Activated T-cell treated with anti-CD3 and anti-CD28 coated beads, Interleukin-2, amount 50 U/mL, for 4 hours (primary cell): ENCODE measurements at regions not wholly inside any gene's neighbourhood (a gene's known extent, or its start where the extent isn't known, plus 50 kb on each side); places are given as distances from the start of the nearest gene placed in this dataset.

Experiments used
- ATAC-seq, 2 donors: fragments of 200-7000 bp; cut with Tn5 transposase; one replicate each; pipeline ENCODE4 v1.10.0; 2021
- DNase-seq: peaks from one replicate; pipeline ENCODE4 v3.0.0-alpha.2; 2020
- H3K27me3 Mint-ChIP-seq: one replicate; pipeline ENCODE4 v1.8.0; 2021; ENCODE audit warnings: low read depth, mixed read lengths
- H3K36me3 Mint-ChIP-seq: one replicate; pipeline ENCODE4 v1.8.0; 2022; ENCODE audit warnings: mixed read lengths; ENCODE audit not compliant: insufficient read depth
- H3K4me1 Mint-ChIP-seq: one replicate; pipeline ENCODE4 v1.8.0; 2021; ENCODE audit warnings: low read depth, mixed read lengths
- H3K4me3 Mint-ChIP-seq: one replicate; pipeline ENCODE4 v1.8.0; 2021; ENCODE audit warnings: mild to moderate bottlenecking, moderate library complexity, mixed read lengths
- H3K9me3 Mint-ChIP-seq: one replicate; pipeline ENCODE4 v1.8.0; 2021; ENCODE audit warnings: mixed read lengths

DNA sequence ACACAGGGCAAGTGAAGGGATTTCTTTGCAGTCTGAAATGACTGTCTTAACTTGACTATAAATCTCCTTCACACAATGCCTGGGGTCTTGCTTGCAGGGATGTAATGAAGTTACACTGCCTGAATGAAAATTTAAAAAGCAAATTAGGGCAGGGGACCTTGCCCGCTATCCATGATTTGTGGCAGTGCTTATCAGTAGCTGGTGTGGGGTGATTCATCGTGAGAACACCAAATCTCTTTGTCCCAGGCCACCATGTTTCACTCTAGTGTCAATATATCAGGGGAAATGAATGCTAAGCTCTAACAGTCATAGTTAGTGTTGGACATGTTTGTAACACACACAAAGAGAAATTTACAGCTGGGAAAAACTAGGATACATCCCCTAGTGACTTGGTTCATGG, 713.7 kb upstream of the EPHA7 start:
- no peak overlapping the region for H3K4me3 Mint-ChIP-seq
- no peak for ATAC-seq
- peaks cover 3% of the 10 kb centered on the region for H3K9me3 Mint-ChIP-seq
- DNase-seq: no peak
- no peaks in the 10 kb centered on the region for H3K27me3 Mint-ChIP-seq
- H3K4me1 Mint-ChIP-seq: no peaks in the 10 kb centered on the region
- no peaks in the 10 kb centered on the region for H3K36me3 Mint-ChIP-seq

DNA sequence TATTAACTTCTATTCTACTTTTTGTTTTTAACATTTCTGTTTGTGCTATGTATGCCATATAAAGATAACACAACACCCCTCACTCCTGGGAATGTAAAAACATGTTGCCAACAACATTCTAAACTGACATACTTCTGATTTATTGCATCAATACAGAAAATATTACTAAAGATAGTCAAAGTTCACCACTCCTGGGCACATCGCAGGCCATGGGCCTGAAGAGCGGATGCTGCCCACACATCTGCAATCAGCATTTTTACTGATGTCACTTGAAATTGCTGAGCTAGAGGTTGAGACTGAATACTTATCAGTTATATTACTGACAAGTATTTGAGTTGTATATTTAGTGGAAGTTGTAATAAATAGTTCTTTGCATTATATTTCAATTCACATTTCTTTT, 711.9 kb upstream of the EPHA7 start:
- Mint-ChIP-seq H3K4me1 (no peaks in the 10 kb centered on the region), H3K27me3 (no peaks in the 10 kb centered on the region), H3K36me3 (no peaks in the 10 kb centered on the region), H3K4me3 (no peak overlapping the region), H3K9me3 (peaks cover 3% of the 10 kb centered on the region)
- DNase-seq (no peak), ATAC-seq (no peak)

DNA sequence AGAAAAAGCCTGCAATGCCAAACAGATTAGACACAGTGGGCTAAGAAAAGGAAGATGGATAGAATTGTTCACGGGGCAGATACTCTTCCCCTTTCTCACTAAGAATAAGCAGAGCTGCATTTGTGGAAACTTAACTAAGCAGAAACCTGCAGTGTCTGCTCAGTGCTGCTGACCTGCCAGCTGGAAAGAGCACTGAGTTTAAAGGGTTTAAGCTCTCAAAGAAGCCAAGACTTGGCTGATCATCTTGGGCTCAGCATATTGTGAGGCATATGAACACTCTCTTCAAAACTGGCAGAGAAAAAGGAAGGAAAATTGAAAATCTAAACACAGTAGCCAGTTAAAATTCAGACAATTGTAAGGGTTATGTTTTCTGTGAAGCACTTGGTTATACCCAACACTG, 711.1 kb upstream of the EPHA7 start:
- no peak for DNase-seq
- H3K4me3 Mint-ChIP-seq: no peak overlapping the region
- no peaks in the 10 kb centered on the region for H3K27me3 Mint-ChIP-seq
- peaks cover 3% of the 10 kb centered on the region for H3K9me3 Mint-ChIP-seq
- H3K36me3 Mint-ChIP-seq: no peaks in the 10 kb centered on the region
- no peak for ATAC-seq
- no peaks in the 10 kb centered on the region for H3K4me1 Mint-ChIP-seq

- Mint-ChIP-seq H3K4me3 (no peak overlapping the region), H3K9me3 (peaks cover 3% of the 10 kb centered on the region), H3K4me1 (no peaks in the 10 kb centered on the region), H3K27me3 (no peaks in the 10 kb centered on the region), H3K36me3 (no peaks in the 10 kb centered on the region)
- no peak for DNase-seq
- no peak for ATAC-seq
Measured at GRCh38 chr6:94129926-94130325, 710.6 kb upstream of the EPHA7 start.

DNA sequence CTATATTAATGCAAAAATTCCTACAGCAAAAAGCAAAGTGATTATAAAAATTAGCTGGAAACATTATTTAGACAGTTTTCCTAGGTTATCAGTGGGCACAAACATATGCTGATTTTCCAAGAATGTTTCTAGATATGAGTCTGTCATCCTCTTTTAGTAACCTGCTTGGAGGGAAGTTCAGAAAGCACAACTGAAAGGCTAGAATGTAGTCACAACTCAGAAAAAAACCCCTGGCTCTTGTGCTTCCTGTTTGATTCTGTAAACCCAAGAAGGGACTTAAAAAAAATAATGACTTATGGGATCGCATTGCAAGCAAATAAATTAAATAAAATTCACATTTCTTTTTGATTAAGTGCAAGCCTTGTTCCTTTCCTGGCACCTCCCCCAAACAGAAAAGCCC, 708.4 kb upstream of the EPHA7 start:
- no peaks in the 10 kb centered on the region for H3K27me3 Mint-ChIP-seq
- no peak for DNase-seq
- H3K9me3 Mint-ChIP-seq: peaks cover 3% of the 10 kb centered on the region
- H3K36me3 Mint-ChIP-seq: no peaks in the 10 kb centered on the region
- ATAC-seq: no peak
- no peak overlapping the region for H3K4me3 Mint-ChIP-seq
- no peaks in the 10 kb centered on the region for H3K4me1 Mint-ChIP-seq

- Mint-ChIP-seq H3K4me1 (no peaks in the 10 kb centered on the region), H3K36me3 (no peaks in the 10 kb centered on the region), H3K4me3 (no peak overlapping the region), H3K27me3 (no peaks in the 10 kb centered on the region), H3K9me3 (no peaks in the 10 kb centered on the region)
- DNase-seq (no peak), ATAC-seq (no peak)
Measured at GRCh38 chr6:94124333-94124732, 705.0 kb upstream of the EPHA7 start.

DNA sequence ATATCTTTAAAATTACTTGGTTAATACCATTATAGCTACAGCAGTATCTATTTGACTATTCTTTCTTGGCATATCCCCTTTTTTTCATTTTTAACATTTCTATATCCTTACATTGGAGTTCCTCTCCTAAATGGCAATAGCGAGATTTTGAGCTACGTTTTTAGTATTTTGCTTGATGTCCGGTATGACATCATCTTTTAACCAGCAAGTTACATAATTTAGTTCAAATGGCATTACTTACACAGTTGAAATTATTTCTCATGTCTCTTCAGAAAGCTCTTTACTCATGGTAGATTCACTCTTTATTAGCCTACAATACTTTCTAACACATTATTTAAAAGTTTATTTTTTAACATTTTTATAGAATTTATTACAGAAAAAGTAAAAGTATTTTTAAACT, 701.7 kb upstream of the EPHA7 start:
- no peaks in the 10 kb centered on the region for H3K27me3 Mint-ChIP-seq
- DNase-seq (no peak), ATAC-seq (no peak)
- peaks cover 4% of the 10 kb centered on the region for H3K9me3 Mint-ChIP-seq
- no peaks in the 10 kb centered on the region for H3K4me1 Mint-ChIP-seq
- no peaks in the 10 kb centered on the region for H3K36me3 Mint-ChIP-seq
- H3K4me3 Mint-ChIP-seq: no peak overlapping the region

GRCh38 chr6:94099072-94099471, 679.7 kb upstream of the EPHA7 start:
- DNase-seq: no peak
- no peaks in the 10 kb centered on the region for H3K27me3 Mint-ChIP-seq
- no peak for ATAC-seq
- no peaks in the 10 kb centered on the region for H3K9me3 Mint-ChIP-seq
- H3K4me1 Mint-ChIP-seq: no peaks in the 10 kb centered on the region
- no peaks in the 10 kb centered on the region for H3K36me3 Mint-ChIP-seq
- H3K4me3 Mint-ChIP-seq: no peak overlapping the region

DNA sequence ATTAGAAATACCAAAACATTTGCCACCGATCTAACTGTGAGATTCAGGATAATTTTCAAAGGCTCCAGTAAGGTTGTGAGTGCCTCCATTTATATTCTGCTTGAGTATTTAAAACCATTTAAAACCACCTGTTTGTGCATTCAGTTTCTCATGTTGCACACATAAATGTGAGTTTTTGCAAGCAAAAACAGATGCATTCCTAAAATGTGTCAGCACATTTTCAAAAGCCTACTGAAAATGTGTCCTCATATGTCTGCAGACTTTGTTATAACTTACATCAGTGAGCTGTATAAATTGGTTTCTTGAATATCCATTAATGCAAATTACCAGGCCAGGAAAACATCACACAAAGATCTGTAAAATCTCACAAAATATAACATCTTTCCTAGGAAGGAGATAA, 676.6 kb upstream of the EPHA7 start:
- H3K36me3 Mint-ChIP-seq: no peaks in the 10 kb centered on the region
- no peak for DNase-seq
- no peaks in the 10 kb centered on the region for H3K4me1 Mint-ChIP-seq
- H3K9me3 Mint-ChIP-seq: peaks cover 3% of the 10 kb centered on the region
- no peaks in the 10 kb centered on the region for H3K27me3 Mint-ChIP-seq
- no peak overlapping the region for H3K4me3 Mint-ChIP-seq
- no peak for ATAC-seq

DNA sequence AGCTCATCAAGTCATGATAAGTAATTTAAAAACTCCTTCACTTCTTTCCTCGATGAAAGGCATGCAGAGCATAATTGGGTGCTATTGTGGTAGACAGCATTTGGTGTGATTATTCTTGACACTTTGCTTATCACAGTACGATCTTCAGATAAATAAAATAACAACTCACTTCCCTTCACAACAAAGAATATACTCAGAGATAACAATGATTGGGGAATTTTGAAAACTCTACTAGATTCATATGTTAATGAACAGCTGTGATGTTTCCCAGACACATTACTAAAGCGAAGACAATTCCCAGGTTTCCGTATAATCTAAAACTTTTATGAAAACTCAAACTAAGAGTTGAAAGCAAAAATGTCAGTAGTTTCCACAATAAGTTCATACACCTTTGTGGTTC, 670.6 kb upstream of the EPHA7 start:
- Mint-ChIP-seq H3K36me3 (no peaks in the 10 kb centered on the region), H3K9me3 (peaks cover 3% of the 10 kb centered on the region), H3K27me3 (no peaks in the 10 kb centered on the region), H3K4me1 (no peaks in the 10 kb centered on the region), H3K4me3 (no peak overlapping the region)
- ATAC-seq (no peak), DNase-seq (no peak)

GRCh38 chr6:94088870-94089269, 669.5 kb upstream of the EPHA7 start:
- Mint-ChIP-seq H3K4me1 (no peaks in the 10 kb centered on the region), H3K27me3 (no peaks in the 10 kb centered on the region), H3K4me3 (no peak overlapping the region), H3K36me3 (no peaks in the 10 kb centered on the region), H3K9me3 (peaks cover 3% of the 10 kb centered on the region)
- ATAC-seq: no peak
- DNase-seq: no peak

DNA sequence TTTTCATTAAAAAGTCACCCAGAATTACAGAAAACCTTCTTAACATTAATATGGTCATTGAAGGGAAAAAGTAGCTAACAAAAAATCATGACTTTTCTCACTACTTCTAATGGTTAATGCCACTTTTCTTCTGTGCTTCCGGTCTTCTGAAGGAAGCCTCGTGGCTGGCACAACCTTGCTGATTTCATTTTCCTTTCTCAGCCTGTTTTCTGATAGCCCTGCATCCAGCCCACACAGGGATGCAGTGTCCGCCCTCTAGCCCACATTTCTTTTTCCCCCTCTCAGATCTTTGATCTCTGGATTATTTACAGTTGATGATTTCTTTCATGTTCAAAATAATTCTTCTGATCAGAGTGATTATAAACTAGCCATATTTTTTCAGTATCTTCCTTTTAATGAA, 655.4 kb upstream of the EPHA7 start:
- H3K9me3 Mint-ChIP-seq: peaks cover 3% of the 10 kb centered on the region
- ATAC-seq: no peak
- no peak overlapping the region for H3K4me3 Mint-ChIP-seq
- no peaks in the 10 kb centered on the region for H3K27me3 Mint-ChIP-seq
- no peaks in the 10 kb centered on the region for H3K36me3 Mint-ChIP-seq
- H3K4me1 Mint-ChIP-seq: no peaks in the 10 kb centered on the region
- DNase-seq: no peak

GRCh38 chr6:94071835-94072234, 652.5 kb upstream of the EPHA7 start:
- Mint-ChIP-seq H3K27me3 (no peaks in the 10 kb centered on the region), H3K4me3 (no peak overlapping the region), H3K9me3 (peaks cover 3% of the 10 kb centered on the region)

DNA sequence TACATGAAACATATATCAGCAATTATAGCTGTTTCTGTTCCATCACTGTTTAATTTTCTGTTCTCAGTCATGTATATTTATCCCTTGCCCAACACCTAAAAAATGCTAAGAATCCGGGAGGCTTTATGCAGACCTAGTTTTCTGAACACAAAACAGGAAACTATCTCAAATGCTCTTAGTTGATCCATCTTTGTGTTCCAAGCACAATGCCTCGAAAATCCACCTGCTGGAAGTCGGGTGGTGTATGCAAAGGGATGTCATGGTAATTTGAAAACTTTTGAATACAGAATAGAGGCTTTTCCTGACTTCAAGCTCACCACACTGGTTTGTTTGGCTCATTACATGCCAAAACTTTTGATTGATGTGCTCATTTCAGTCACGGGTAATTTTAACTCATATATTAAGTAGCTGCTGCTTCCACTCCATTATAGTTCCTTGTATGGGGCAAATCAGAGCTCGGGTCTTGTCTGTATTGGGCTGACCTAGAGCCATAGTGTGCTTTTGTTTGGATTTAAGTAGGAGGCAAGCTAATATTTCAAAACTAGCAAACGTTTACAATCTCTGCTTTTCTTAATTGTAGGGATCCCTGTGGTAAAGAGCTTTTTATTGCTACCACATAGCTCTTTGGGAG, 646.5 kb upstream of the EPHA7 start:
- DNase-seq (no peak), ATAC-seq (no peak)
- Mint-ChIP-seq H3K27me3 (no peaks in the 10 kb centered on the region), H3K4me3 (no peak overlapping the region), H3K9me3 (no peaks in the 10 kb centered on the region), H3K4me1 (no peaks in the 10 kb centered on the region), H3K36me3 (no peaks in the 10 kb centered on the region)

More at GRCh38 chr6:94071835-94072234, 652.5 kb upstream of the EPHA7 start:
- Mint-ChIP-seq H3K4me1 (no peaks in the 10 kb centered on the region), H3K36me3 (no peaks in the 10 kb centered on the region)
- no peak for ATAC-seq
- no peak for DNase-seq

DNA sequence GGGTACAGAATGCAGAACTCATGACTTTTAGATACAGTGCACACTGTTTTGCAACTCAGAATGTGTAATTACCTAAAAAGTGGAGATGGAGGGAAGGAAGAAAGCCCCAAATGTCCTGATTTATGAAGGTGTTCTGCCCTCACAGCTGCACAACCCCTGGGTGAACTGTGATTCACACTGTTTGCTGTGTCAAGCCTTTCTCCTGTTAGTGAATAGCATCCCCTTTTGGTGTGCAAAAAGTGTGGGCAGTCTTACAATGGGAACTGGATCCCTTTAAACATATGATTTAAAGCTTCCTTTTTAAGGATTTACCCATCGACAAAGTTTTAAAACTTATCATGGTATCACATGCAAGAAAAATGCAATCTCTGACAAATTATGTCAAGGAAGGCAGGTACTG, 633.4 kb upstream of the EPHA7 start:
- H3K4me1 Mint-ChIP-seq: no peaks in the 10 kb centered on the region

DNA sequence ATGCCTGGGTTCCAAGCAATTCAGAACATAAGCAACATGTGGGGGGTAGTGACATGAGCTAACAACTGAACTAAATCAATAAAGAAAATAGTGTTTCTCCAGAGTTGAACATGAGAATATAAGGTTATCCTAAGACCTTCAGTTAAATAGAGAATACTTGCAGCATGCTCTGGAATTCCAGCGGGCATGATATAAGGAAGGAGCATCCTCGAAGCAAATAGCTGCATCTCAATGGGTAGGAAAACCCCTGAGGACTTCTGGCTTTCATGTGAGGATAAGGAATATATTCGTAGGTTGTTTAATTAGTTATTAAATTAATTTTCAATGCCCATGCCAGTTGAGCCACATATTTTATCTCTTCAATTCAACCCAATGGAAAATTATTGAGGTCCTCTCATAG, 631.2 kb upstream of the EPHA7 start:
- Mint-ChIP-seq H3K9me3 (no peaks in the 10 kb centered on the region), H3K36me3 (no peaks in the 10 kb centered on the region), H3K4me3 (no peak overlapping the region), H3K27me3 (no peaks in the 10 kb centered on the region), H3K4me1 (no peaks in the 10 kb centered on the region)
- DNase-seq (no peak), ATAC-seq (no peak)

More for the DNA sequence above, 633.4 kb upstream of the EPHA7 start:
- Mint-ChIP-seq H3K36me3 (no peaks in the 10 kb centered on the region), H3K27me3 (no peaks in the 10 kb centered on the region), H3K9me3 (peaks cover 4% of the 10 kb centered on the region), H3K4me3 (no peak overlapping the region)
- DNase-seq: no peak
- no peak for ATAC-seq
